WTC11 (cell line): ENCODE measurements at regions not wholly inside any gene's neighbourhood (a gene's known extent, or its start where the extent isn't known, plus 50 kb on each side); places are given as distances from the start of the nearest gene placed in this dataset.

Experiments used
- CTCF ChIP-seq: fragments of 200-600 bp; IDR thresholded peaks from 2 replicates; pipeline ENCODE4 v1.8.0; 2022; ENCODE audit warnings: antibody characterized with exemption
- ELF4 ChIP-seq: sonication (generic); formaldehyde crosslinking; IDR thresholded peaks from 2 replicates; pipeline ENCODE4 v1.8.1; 2022; ENCODE audit warnings: low read depth, mild to moderate bottlenecking, moderate library complexity, missing genetic modification reagents
- IRF2 ChIP-seq: sonication (generic); formaldehyde crosslinking; IDR thresholded peaks from 2 replicates; pipeline ENCODE4 v1.8.0; 2022; ENCODE audit warnings: low read depth, missing genetic modification reagents, borderline replicate concordance
- MAX ChIP-seq: sonication (generic); formaldehyde crosslinking; IDR thresholded peaks from 2 replicates; pipeline ENCODE4 v1.8.0; 2022; ENCODE audit warnings: mild to moderate bottlenecking, missing genetic modification reagents
- MXD4 ChIP-seq: fragments of 250-450 bp; sonication (Bioruptor Pico); IDR thresholded peaks from 2 replicates; pipeline ENCODE4 v1.8.0; 2021; ENCODE audit warnings: mild to moderate bottlenecking, moderate library complexity, borderline replicate concordance
- NFE2L1 ChIP-seq: sonication (generic); formaldehyde crosslinking; IDR thresholded peaks from 2 replicates; pipeline ENCODE4 v1.8.1; 2023; ENCODE audit warnings: missing genetic modification reagents
- NR2C2 ChIP-seq: sonication (generic); formaldehyde crosslinking; IDR thresholded peaks from 2 replicates; pipeline ENCODE4 v1.8.0; 2022; ENCODE audit warnings: mild to moderate bottlenecking, missing genetic modification reagents
- ZNF263 ChIP-seq: sonication (generic); formaldehyde crosslinking; IDR thresholded peaks from 2 replicates; pipeline ENCODE4 v1.8.1; 2022; ENCODE audit warnings: low read depth, mild to moderate bottlenecking, moderate library complexity, missing genetic modification reagents

GRCh38 chr4:16417198-16417597 is 190.9 kb upstream of the TAPT1 start:
- TF ChIP-seq ZNF263 (CRISPR knock-in tag): no peak
- no peak for TF ChIP-seq NFE2L1 (CRISPR knock-in tag)
- no peak for TF ChIP-seq MAX (CRISPR knock-in tag)
- no peak for TF ChIP-seq MXD4 (CRISPR knock-in tag)
- TF ChIP-seq NR2C2 (CRISPR knock-in tag): no peak
- TF ChIP-seq CTCF: no peak
- no peak for TF ChIP-seq ELF4 (CRISPR knock-in tag)
- TF ChIP-seq IRF2 (CRISPR knock-in tag): no peak
